ENCODE measurements at regions not wholly inside any gene's neighbourhood (a gene's known extent, or its start where the extent isn't known, plus 50 kb on each side); places are given as distances from the start of the nearest gene placed in this dataset.
A peak's percentile ranks its signal among the peaks of the same experiment; 100 is the strongest.

DNA sequence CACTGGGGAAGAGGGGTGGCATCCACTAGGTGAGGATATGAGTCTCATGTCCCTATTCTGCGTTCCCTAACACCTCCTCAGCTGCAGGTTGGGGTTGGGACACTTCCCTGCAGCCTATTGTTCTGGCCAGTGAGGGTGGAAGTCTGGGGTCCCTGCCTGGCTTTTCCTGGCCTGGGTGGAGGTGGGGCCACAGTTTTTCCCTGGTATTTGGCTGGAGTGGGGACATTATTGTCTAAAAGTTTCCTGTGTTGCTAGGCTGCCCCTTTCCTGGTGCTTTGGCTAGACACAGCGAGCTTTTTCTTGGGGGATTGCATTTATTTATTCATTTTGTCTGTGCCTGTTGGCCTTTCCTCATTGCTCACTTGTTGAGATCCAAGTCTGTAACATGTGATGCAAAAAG lies 559.5 kb upstream of the IGFBP3 start:
- peaks cover 3% of the 10 kb centered on the region for H3K4me1 ChIP-seq
- intact Hi-C loops (cut with DNase I) = no loop called here
- DNase-seq (ENCODE audit: extremely low spot score in 2 of 2) = no peak

DNA sequence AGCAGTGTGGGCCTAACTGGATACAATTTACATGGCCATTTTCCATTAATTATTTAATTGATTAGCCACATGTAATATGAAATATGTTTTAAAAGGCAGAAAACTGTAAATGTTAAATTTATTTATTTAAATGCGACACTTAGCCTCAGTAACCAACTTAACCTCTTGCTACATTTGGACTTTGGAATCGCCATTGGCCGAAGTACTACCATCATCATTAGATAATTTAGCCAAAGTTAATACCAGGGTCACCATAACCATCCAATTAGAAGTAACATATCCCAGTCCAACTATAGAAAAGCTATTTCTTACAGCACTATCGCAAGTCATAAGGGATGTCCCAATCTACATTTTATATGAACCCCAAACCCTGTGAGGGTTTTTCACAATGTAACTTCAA lies 558.6 kb upstream of the IGFBP3 start:
- Histone ChIP-seq H3K4me3 (no peak overlapping the region), H3K36me3 (no peaks in the 10 kb centered on the region), H3K27me3 (no peaks in the 10 kb centered on the region), H3K4me1 (no peaks in the 10 kb centered on the region), H3K27ac (no peak overlapping the region), H3K9me3 (no peaks in the 10 kb centered on the region)
- intact Hi-C loops (cut with DNase I) = no loop called here
- no peak for DNase-seq (ENCODE audit: extremely low spot score in 2 of 2)
- TF ChIP-seq POLR2AphosphoS5 (IDR thresholded peaks at IDR 0.05; ENCODE audit: insufficient read depth in 1 of 2, low read depth in 1 of 2) (no peak), CTCF (IDR thresholded peaks at IDR 0.05) (no peak), POLR2A (IDR thresholded peaks at IDR 0.05) (no peak)

More for the DNA sequence above, 559.5 kb upstream of the IGFBP3 start:
- no peak overlapping the region for H3K27ac ChIP-seq
- no peak for TF ChIP-seq POLR2A (IDR thresholded peaks at IDR 0.05)
- TF ChIP-seq CTCF (IDR thresholded peaks at IDR 0.05) = no peak
- TF ChIP-seq POLR2AphosphoS5 (IDR thresholded peaks at IDR 0.05; ENCODE audit: insufficient read depth in 1 of 2, low read depth in 1 of 2) = no peak
- no peaks in the 10 kb centered on the region for H3K9me3 ChIP-seq
- H3K36me3 ChIP-seq = no peaks in the 10 kb centered on the region
- no peak overlapping the region for H3K4me3 ChIP-seq
- no peaks in the 10 kb centered on the region for H3K27me3 ChIP-seq

GRCh38 chr7:46478046-46478445 lies 557.0 kb upstream of the IGFBP3 start:
- H3K9me3 ChIP-seq = no peaks in the 10 kb centered on the region
- no peaks in the 10 kb centered on the region for H3K27me3 ChIP-seq
- no peak overlapping the region for H3K4me3 ChIP-seq
- intact Hi-C loops (cut with DNase I) = no loop called here
- no peak for DNase-seq (ENCODE audit: extremely low spot score in 2 of 2)
- TF ChIP-seq POLR2AphosphoS5 (IDR thresholded peaks at IDR 0.05; ENCODE audit: insufficient read depth in 1 of 2, low read depth in 1 of 2) (no peak), CTCF (IDR thresholded peaks at IDR 0.05) (no peak), POLR2A (IDR thresholded peaks at IDR 0.05) (no peak)
- no peaks in the 10 kb centered on the region for H3K4me1 ChIP-seq
- H3K27ac ChIP-seq = no peak overlapping the region
- H3K36me3 ChIP-seq = no peaks in the 10 kb centered on the region

DNA sequence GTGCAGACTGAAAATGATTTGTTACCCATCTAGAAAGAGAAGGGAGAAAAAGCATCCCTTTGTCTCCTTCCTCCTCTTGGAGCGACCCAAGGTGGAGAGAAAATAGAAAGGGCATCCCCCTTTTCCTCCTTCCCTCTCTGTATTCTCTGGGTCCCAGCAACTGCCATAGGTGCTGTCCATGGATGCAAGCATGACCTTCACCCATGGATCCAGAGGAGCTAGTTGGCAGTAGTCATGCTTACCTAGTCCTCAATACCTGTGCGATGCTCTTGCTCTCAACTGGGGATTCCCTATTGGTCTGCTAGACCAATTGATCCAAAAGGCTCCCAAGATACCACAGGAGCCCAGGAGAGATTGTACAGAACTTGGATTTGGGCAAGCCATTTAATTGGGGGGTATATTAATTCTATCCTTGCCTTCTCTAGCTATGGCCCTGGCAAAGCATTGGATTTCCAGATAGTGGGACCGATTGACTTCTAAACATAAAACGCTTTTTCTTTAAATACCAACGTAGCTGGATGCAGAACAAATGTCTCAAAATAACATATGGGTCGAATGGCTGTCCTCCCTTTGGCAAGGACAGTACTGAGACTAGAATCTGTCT lies 547.8 kb upstream of the IGFBP3 start:
- H3K4me1 ChIP-seq = no peaks in the 10 kb centered on the region
- TF ChIP-seq POLR2A (IDR thresholded peaks at IDR 0.05) = no peak
- TF ChIP-seq POLR2AphosphoS5 (IDR thresholded peaks at IDR 0.05; ENCODE audit: insufficient read depth in 1 of 2, low read depth in 1 of 2) = no peak
- TF ChIP-seq CTCF (IDR thresholded peaks at IDR 0.05) = no peak
- H3K36me3 ChIP-seq = no peaks in the 10 kb centered on the region
- H3K9me3 ChIP-seq = peaks cover 59% of the 10 kb centered on the region
- peak overlapping the region in 1 of 2 donors; percentile 16 for H3K4me3 ChIP-seq
- H3K27me3 ChIP-seq = no peaks in the 10 kb centered on the region
- intact Hi-C loops (cut with DNase I) = no loop called here
- no peak overlapping the region for H3K27ac ChIP-seq
- no peak for DNase-seq (ENCODE audit: extremely low spot score in 2 of 2)

- peaks cover 35% of the 10 kb centered on the region for H3K9me3 ChIP-seq
- H3K27me3 ChIP-seq = no peaks in the 10 kb centered on the region
- H3K4me1 ChIP-seq = no peaks in the 10 kb centered on the region
- H3K4me3 ChIP-seq = no peak overlapping the region
- no peak for TF ChIP-seq CTCF (IDR thresholded peaks at IDR 0.05)
- no peak for TF ChIP-seq POLR2AphosphoS5 (IDR thresholded peaks at IDR 0.05; ENCODE audit: insufficient read depth in 1 of 2, low read depth in 1 of 2)
- TF ChIP-seq POLR2A (IDR thresholded peaks at IDR 0.05) = no peak
- no peak for DNase-seq (ENCODE audit: extremely low spot score in 2 of 2)
- no peaks in the 10 kb centered on the region for H3K36me3 ChIP-seq
- H3K27ac ChIP-seq = no peak overlapping the region
- intact Hi-C loops (cut with DNase I) = no loop called here
Measured at GRCh38 chr7:46463170-46463569, 542.1 kb upstream of the IGFBP3 start.
